HEK293 (cell line): ENCODE measurements at regions not wholly inside any gene's neighbourhood (a gene's known extent, or its start where the extent isn't known, plus 50 kb on each side); places are given as distances from the start of the nearest gene placed in this dataset.

Source experiments
- CTCF ChIP-seq: fragments of 450-650 bp; formaldehyde crosslinking; IDR thresholded peaks from 2 replicates; pipeline ENCODE4 v1.5.1; 2016; ENCODE audit warnings: missing biosample characterization, missing genetic modification characterization
- HOXA7 ChIP-seq: sonication (generic); formaldehyde crosslinking; IDR thresholded peaks from 2 replicates; pipeline ENCODE4 v1.8.1; 2022; ENCODE audit warnings: missing genetic modification reagents, borderline replicate concordance
- KLF8 ChIP-seq: fragments of 450-650 bp; formaldehyde crosslinking; IDR thresholded peaks from 2 replicates; pipeline ENCODE4 v1.5.1; 2016; ENCODE audit warnings: missing biosample characterization, missing genetic modification characterization
- YY1 ChIP-seq: fragments of 450-650 bp; formaldehyde crosslinking; IDR thresholded peaks from 2 replicates; pipeline ENCODE4 v1.5.1; 2018; ENCODE audit warnings: missing biosample characterization, missing genetic modification characterization
- YY2 ChIP-seq: fragments of 450-650 bp; formaldehyde crosslinking; IDR thresholded peaks from 2 replicates; pipeline ENCODE4 v1.5.1; 2016; ENCODE audit warnings: missing biosample characterization, missing genetic modification characterization
- ZFP41 ChIP-seq: fragments of 450-650 bp; formaldehyde crosslinking; IDR thresholded peaks from 2 replicates; pipeline ENCODE4 v1.5.1; 2016; ENCODE audit warnings: missing biosample characterization, missing genetic modification characterization, borderline replicate concordance
- ZNF548 ChIP-seq: fragments of 450-650 bp; formaldehyde crosslinking; IDR thresholded peaks from 2 replicates; pipeline ENCODE4 v1.5.1; 2016; ENCODE audit warnings: missing biosample characterization, missing genetic modification characterization
- ZNF560 ChIP-seq: fragments of 450-650 bp; formaldehyde crosslinking; IDR thresholded peaks from 2 replicates; pipeline ENCODE4 v1.5.1; 2017; ENCODE audit warnings: missing biosample characterization, missing genetic modification characterization, borderline replicate concordance
- ZNF629 ChIP-seq: fragments of 450-650 bp; formaldehyde crosslinking; IDR thresholded peaks from 2 replicates; pipeline ENCODE4 v1.5.1; 2017; ENCODE audit warnings: missing biosample characterization, missing genetic modification characterization
- ZNF654 ChIP-seq: fragments of 450-650 bp; formaldehyde crosslinking; IDR thresholded peaks from 2 replicates; pipeline ENCODE4 v1.5.1; 2016; ENCODE audit warnings: low read depth, missing biosample characterization, missing genetic modification characterization
- ZNF76 ChIP-seq: fragments of 450-650 bp; formaldehyde crosslinking; IDR thresholded peaks from 2 replicates; pipeline ENCODE4; 2016; ENCODE audit warnings: low read depth, missing biosample characterization, missing genetic modification characterization, borderline replicate concordance

- TF ChIP-seq ZNF76 (tag by site-specific recombination): no peak
- TF ChIP-seq CTCF: no peak
- no peak for TF ChIP-seq ZNF548
- no peak for TF ChIP-seq ZFP41 (tag by site-specific recombination)
- TF ChIP-seq YY1 (tag by site-specific recombination): no peak
- TF ChIP-seq ZNF654 (tag by site-specific recombination): no peak
- TF ChIP-seq ZNF560: no peak
- no peak for TF ChIP-seq ZNF629 (tag by site-specific recombination)
- no peak for TF ChIP-seq HOXA7
- TF ChIP-seq YY2 (tag by site-specific recombination): no peak
- TF ChIP-seq KLF8 (tag by site-specific recombination): no peak
These were observed 237.3 kb downstream of the SHOX2 start for GRCh38 chr3:157868946-157869345.
